Mesendoderm (in vitro differentiated cells): ENCODE measurements at regions not wholly inside any gene's neighbourhood (a gene's known extent, or its start where the extent isn't known, plus 50 kb on each side); places are given as distances from the start of the nearest gene placed in this dataset.

Experiments
- DNase-seq: peaks from one replicate; pipeline ENCODE4 v3.0.0; 2013
- H2AK5ac ChIP-seq: 2 replicates; pipeline ENCODE4 v1.6.1; 2013; ENCODE audit warnings: low read length, inconsistent platforms
- H2BK120ac ChIP-seq: 2 replicates; pipeline ENCODE4 v1.6.1; 2013; ENCODE audit warnings: low read depth, mild to moderate bottlenecking, low read length, moderate library complexity, mixed read lengths
- H2BK15ac ChIP-seq: replicated peaks from 2 replicates; pipeline ENCODE4 v1.6.1; 2013; ENCODE audit warnings: low read depth, mild to moderate bottlenecking, moderate library complexity
- H2BK5ac ChIP-seq: 2 replicates; pipeline ENCODE4 v1.6.1; 2013; ENCODE audit warnings: low read length, inconsistent platforms
- H3K18ac ChIP-seq: 2 replicates; pipeline ENCODE4 v1.6.1; 2013; ENCODE audit warnings: mild to moderate bottlenecking, low read length, mixed read lengths
- H3K23ac ChIP-seq: one replicate; pipeline ENCODE4 v1.6.1; 2013; ENCODE audit warnings: low read length
- H3K27ac ChIP-seq: 2 replicates; pipeline ENCODE4 v1.5.1; 2013; ENCODE audit warnings: low read depth, mild to moderate bottlenecking, inconsistent platforms, low read length, moderate library complexity
- H3K27me3 ChIP-seq: 2 replicates; pipeline ENCODE4 v1.6.1; 2013; ENCODE audit warnings: low read length, control low read depth, mild to moderate bottlenecking, inconsistent platforms; ENCODE audit not compliant: insufficient read depth, poor library complexity
- H3K36me3 ChIP-seq: 2 replicates; pipeline ENCODE4 v1.6.1; 2013; ENCODE audit warnings: low read length, inconsistent platforms; ENCODE audit not compliant: control insufficient read depth, insufficient read depth
- H3K4ac ChIP-seq: one replicate; pipeline ENCODE4 v1.6.1; 2013; ENCODE audit warnings: low read depth, mild to moderate bottlenecking, low read length, moderate library complexity
- H3K4me1 ChIP-seq: 2 replicates; pipeline ENCODE4 v1.6.1; 2013; ENCODE audit warnings: low read depth, low read length, inconsistent platforms; ENCODE audit not compliant: control insufficient read depth
- H3K4me2 ChIP-seq: 2 replicates; pipeline ENCODE4 v1.6.1; 2013; ENCODE audit warnings: low read length
- H3K4me3 ChIP-seq: 2 replicates; pipeline ENCODE4 v1.5.1; 2013; ENCODE audit warnings: mild to moderate bottlenecking, low read length
- H3K56ac ChIP-seq: one replicate; pipeline ENCODE4 v1.6.1; 2013; ENCODE audit warnings: low read length
- H3K79me1 ChIP-seq: 2 replicates; pipeline ENCODE4 v1.6.1; 2013; ENCODE audit warnings: low read length, inconsistent platforms
- H3K79me2 ChIP-seq: 2 replicates; pipeline ENCODE4 v1.6.1; 2013; ENCODE audit warnings: mild to moderate bottlenecking, low read length; ENCODE audit not compliant: control insufficient read depth, insufficient read depth
- H3K9ac ChIP-seq: 2 replicates; pipeline ENCODE4 v1.6.1; 2013; ENCODE audit warnings: low read length, inconsistent platforms
- H4K5ac ChIP-seq: one replicate; pipeline ENCODE4 v1.6.1; 2013; ENCODE audit warnings: low read length
- H4K8ac ChIP-seq: one replicate; pipeline ENCODE4 v1.6.1; 2013; ENCODE audit warnings: low read depth, mild to moderate bottlenecking, control low read depth, low read length, moderate library complexity
- WGBS: extraction: QIAGEN DNeasy Blood & Tissue Kit; methylation state at CpG from one replicate; pipeline ENCODE4 v1.1.7; 2013; ENCODE audit warnings: low lambda C conversion rate, missing lambda C conversion rate; ENCODE audit not compliant: insufficient coverage; ENCODE audit errors: extremely low coverage; 5-methylcytosine and 5-hydroxymethylcytosine counted together

DNA sequence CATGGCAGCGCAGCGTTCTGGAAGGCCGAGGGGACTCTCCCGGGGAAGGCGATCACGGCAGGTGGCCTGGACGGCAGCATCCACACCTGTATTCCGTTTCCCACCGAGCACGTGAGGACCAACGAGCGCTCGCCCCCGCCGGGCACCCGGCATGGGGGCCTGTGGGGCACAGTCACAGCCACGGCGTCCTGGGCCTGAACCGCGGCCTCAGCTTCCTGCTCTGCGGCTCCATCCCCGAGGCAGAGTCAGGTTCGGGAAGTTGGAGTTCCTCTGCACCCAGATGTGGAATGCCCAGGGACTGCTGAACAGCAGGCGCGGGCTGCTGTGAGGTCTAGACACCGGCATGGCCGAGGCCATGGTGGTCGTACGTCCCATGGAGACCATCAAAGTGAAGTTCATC, 1713.9 kb downstream of the TP53TG3F start:
- no peak overlapping the region for H4K5ac ChIP-seq
- no CpG with 5 or more reads among the region's 29 CpGs for WGBS
- no peaks in the 10 kb centered on the region for H3K4me1 ChIP-seq
- no peak overlapping the region for H3K4me2 ChIP-seq
- no peak overlapping the region for H3K27ac ChIP-seq
- H3K27me3 ChIP-seq: no peaks in the 10 kb centered on the region
- H2AK5ac ChIP-seq: no peak overlapping the region
- no peak overlapping the region for H2BK15ac ChIP-seq
- no peak for DNase-seq
- H3K18ac ChIP-seq: no peak overlapping the region
- no peak overlapping the region for H2BK5ac ChIP-seq
- no peak overlapping the region for H2BK120ac ChIP-seq
- H3K79me1 ChIP-seq: no peaks in the 10 kb centered on the region
- H3K9ac ChIP-seq: no peak overlapping the region
- H4K8ac ChIP-seq: no peak overlapping the region
- no peak overlapping the region for H3K4ac ChIP-seq
- H3K36me3 ChIP-seq: no peaks in the 10 kb centered on the region
- no peaks in the 10 kb centered on the region for H3K79me2 ChIP-seq
- no peak overlapping the region for H3K4me3 ChIP-seq
- H3K23ac ChIP-seq: no peak overlapping the region
- no peak overlapping the region for H3K56ac ChIP-seq

DNA sequence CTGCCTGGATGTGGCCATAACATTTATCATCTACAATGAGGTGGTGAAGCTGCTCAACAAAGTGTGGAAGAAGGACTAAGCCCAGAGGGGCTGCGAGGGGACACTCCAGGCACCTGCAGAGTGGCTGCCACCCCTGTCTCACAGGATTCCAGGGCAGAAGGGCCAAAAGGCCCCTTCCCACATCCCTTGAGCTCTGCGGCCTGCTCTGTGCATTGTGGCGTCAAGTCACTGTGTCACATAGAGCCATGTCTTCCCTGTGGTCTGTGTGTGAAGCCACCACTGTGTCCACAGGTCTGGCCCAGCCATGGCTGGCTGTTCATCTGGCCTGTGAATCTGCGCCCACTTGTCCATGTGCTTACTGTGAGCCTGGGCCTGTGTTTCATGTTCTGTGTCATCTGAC, 1714.6 kb downstream of the TP53TG3F start:
- WGBS: no CpG with 5 or more reads among the region's 4 CpGs
- no peak overlapping the region for H3K56ac ChIP-seq
- no peak overlapping the region for H3K4ac ChIP-seq
- H4K8ac ChIP-seq: no peak overlapping the region
- no peak overlapping the region for H2BK15ac ChIP-seq
- no peak overlapping the region for H3K23ac ChIP-seq
- no peaks in the 10 kb centered on the region for H3K79me1 ChIP-seq
- H3K4me3 ChIP-seq: no peak overlapping the region
- H3K4me1 ChIP-seq: no peaks in the 10 kb centered on the region
- H4K5ac ChIP-seq: no peak overlapping the region
- H2AK5ac ChIP-seq: no peak overlapping the region
- no peak overlapping the region for H2BK5ac ChIP-seq
- no peak overlapping the region for H3K4me2 ChIP-seq
- H3K18ac ChIP-seq: no peak overlapping the region
- H3K27me3 ChIP-seq: no peaks in the 10 kb centered on the region
- no peaks in the 10 kb centered on the region for H3K36me3 ChIP-seq
- DNase-seq: no peak
- H3K79me2 ChIP-seq: no peaks in the 10 kb centered on the region
- H2BK120ac ChIP-seq: no peak overlapping the region
- H3K9ac ChIP-seq: no peak overlapping the region
- no peak overlapping the region for H3K27ac ChIP-seq

DNA sequence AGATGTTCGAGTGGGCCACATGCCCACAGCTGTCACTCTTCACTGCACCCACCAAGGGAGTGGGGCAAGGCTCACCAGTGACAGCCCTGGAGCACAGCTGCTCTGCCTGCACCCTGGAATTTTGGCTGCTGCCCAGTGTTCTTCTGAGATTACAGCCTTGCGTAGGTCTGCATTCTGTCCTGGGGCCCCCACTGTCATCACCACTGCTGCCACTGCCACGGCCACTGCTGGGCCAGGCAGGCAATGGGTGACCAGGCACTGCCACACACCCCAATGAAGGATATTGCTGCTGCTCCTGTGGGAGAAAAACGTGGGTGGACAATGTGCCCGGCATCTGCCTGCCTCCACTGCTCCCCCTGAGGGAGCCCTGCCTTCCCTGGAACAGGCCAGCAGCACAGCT, 1717.0 kb downstream of the TP53TG3F start:
- Histone ChIP-seq H3K4ac (no peak overlapping the region), H3K23ac (no peak overlapping the region)

DNA sequence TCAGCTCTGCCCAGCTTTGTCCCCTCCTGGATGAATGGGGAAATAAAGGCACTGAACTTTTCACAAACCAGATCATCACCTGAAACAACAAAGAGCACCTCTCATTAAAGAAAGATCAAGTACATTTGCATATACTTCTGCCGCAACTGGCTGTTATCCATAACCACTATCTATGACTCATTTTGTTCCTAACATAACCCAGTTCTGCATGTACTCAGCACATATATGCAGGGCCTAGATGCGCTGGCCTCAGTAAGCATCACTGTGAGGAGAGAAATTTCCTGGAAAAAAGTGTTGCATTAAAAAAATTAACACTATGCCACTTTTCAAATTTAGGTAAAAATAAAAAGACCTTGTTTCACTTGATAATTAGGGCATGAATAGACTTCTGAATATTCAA, 1718.4 kb downstream of the TP53TG3F start:
- Histone ChIP-seq H3K9ac (no peak overlapping the region), H3K18ac (no peak overlapping the region), H3K4me1 (no peaks in the 10 kb centered on the region)

More for the DNA sequence above, 1717.0 kb downstream of the TP53TG3F start:
- Histone ChIP-seq H3K27ac (no peak overlapping the region), H2BK5ac (no peak overlapping the region), H3K4me3 (no peak overlapping the region), H3K4me1 (no peaks in the 10 kb centered on the region), H3K36me3 (no peaks in the 10 kb centered on the region), H4K8ac (no peak overlapping the region), H2AK5ac (no peak overlapping the region), H4K5ac (no peak overlapping the region), H3K79me2 (no peaks in the 10 kb centered on the region), H3K79me1 (no peaks in the 10 kb centered on the region), H3K4me2 (no peak overlapping the region), H2BK120ac (no peak overlapping the region), H3K9ac (no peak overlapping the region), H3K27me3 (no peaks in the 10 kb centered on the region), H2BK15ac (no peak overlapping the region), H3K56ac (no peak overlapping the region), H3K18ac (no peak overlapping the region)
- WGBS: no CpG with 5 or more reads among the region's 5 CpGs
- DNase-seq: no peak

DNA sequence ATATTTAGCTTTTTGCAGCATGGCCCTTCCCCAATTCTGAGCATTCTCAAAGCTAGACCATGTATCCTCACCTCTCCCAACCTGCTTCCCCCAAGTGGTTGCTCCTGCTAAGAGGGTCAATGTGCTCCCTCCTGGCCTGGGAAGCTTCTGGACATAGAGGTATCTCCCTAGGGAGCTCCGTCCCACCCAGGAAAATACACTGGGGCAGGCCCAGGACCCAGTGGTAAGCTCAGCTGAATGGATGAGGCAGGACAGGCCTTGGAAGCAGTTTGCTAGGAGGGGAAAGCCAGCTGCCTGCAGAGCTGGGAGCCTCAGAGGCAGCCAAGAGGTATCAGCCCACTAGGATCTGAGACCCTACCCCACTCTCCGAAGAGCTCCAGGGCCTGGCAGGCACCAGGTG, 1721.6 kb downstream of the TP53TG3F start:
- H2AK5ac ChIP-seq: no peak overlapping the region
- H2BK5ac ChIP-seq: no peak overlapping the region
- H4K8ac ChIP-seq: no peak overlapping the region
- H2BK120ac ChIP-seq: no peak overlapping the region
- H3K36me3 ChIP-seq: no peaks in the 10 kb centered on the region
- H2BK15ac ChIP-seq: no peak overlapping the region
- WGBS: no CpG with 5 or more reads among the region's 2 CpGs
- no peak overlapping the region for H4K5ac ChIP-seq
- no peak overlapping the region for H3K4me3 ChIP-seq
- no peak overlapping the region for H3K56ac ChIP-seq
- no peak overlapping the region for H3K27ac ChIP-seq
- H3K4ac ChIP-seq: no peak overlapping the region
- no peaks in the 10 kb centered on the region for H3K79me1 ChIP-seq
- H3K23ac ChIP-seq: no peak overlapping the region
- DNase-seq: no peak
- no peaks in the 10 kb centered on the region for H3K4me1 ChIP-seq
- H3K9ac ChIP-seq: no peak overlapping the region
- H3K27me3 ChIP-seq: no peaks in the 10 kb centered on the region
- H3K18ac ChIP-seq: no peak overlapping the region
- H3K79me2 ChIP-seq: no peaks in the 10 kb centered on the region
- H3K4me2 ChIP-seq: no peak overlapping the region

More for the DNA sequence above, 1718.4 kb downstream of the TP53TG3F start:
- Histone ChIP-seq H3K23ac (no peak overlapping the region), H3K79me1 (no peaks in the 10 kb centered on the region), H3K79me2 (no peaks in the 10 kb centered on the region), H3K4me3 (no peak overlapping the region), H2BK5ac (no peak overlapping the region), H4K8ac (no peak overlapping the region), H3K36me3 (no peaks in the 10 kb centered on the region), H3K56ac (no peak overlapping the region), H3K27me3 (no peaks in the 10 kb centered on the region), H4K5ac (no peak overlapping the region), H2AK5ac (no peak overlapping the region), H2BK120ac (no peak overlapping the region), H2BK15ac (no peak overlapping the region), H3K27ac (no peak overlapping the region), H3K4ac (no peak overlapping the region), H3K4me2 (no peak overlapping the region)
- no peak for DNase-seq
- no CpG with 5 or more reads among the region's 2 CpGs for WGBS

DNA sequence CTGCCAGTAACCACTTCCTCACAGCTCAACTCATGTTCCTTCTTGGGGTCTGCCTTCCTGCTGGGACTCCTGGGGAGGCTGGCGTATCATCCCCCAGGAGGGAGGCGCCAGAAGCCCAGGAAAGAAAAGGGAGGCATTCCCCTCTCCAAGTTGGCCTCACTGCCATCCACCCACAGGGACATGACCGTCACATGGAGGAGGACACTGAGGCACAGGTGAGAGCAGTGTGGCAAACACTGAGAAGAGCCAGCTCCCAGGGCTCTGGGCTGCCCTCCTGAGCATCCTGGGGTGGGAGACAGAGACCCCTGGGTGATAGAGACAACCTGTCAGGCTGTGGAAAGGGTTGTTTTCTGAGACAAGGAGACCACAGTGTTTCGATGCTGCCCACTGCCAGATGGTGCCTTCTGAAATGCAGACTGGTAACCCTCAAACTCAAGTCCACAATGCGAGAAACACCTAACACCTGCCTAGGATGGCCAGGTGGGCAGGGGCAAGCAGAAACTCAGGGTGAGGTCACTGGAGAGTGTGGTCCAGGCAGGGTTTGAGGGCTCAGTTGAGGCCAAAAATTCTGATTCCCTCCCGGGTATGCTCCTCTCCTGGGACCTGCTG, 1722.1 kb downstream of the TP53TG3F start:
- H3K9ac ChIP-seq: no peak overlapping the region
- no peak overlapping the region for H3K56ac ChIP-seq
- H3K4me1 ChIP-seq: no peaks in the 10 kb centered on the region
- H3K79me2 ChIP-seq: no peaks in the 10 kb centered on the region
- no peak overlapping the region for H4K8ac ChIP-seq
- H3K4me3 ChIP-seq: no peak overlapping the region
- H2BK120ac ChIP-seq: no peak overlapping the region
- DNase-seq: no peak
- H3K36me3 ChIP-seq: no peaks in the 10 kb centered on the region
- no peak overlapping the region for H2AK5ac ChIP-seq
- H3K4ac ChIP-seq: no peak overlapping the region
- H3K23ac ChIP-seq: no peak overlapping the region
- WGBS: no CpG with 5 or more reads among the region's 6 CpGs
- no peak overlapping the region for H3K27ac ChIP-seq
- no peak overlapping the region for H3K4me2 ChIP-seq
- no peak overlapping the region for H4K5ac ChIP-seq
- H3K18ac ChIP-seq: no peak overlapping the region
- no peaks in the 10 kb centered on the region for H3K79me1 ChIP-seq
- no peaks in the 10 kb centered on the region for H3K27me3 ChIP-seq
- H2BK15ac ChIP-seq: no peak overlapping the region
- no peak overlapping the region for H2BK5ac ChIP-seq
